Smooth muscle cell (in vitro differentiated cells): ENCODE measurements at regions not wholly inside any gene's neighbourhood (a gene's known extent, or its start where the extent isn't known, plus 50 kb on each side); places are given as distances from the start of the nearest gene placed in this dataset.

Experiments used
- DNase-seq: peaks from one replicate; lab custom pipeline; 2025; ENCODE audit not compliant: unreplicated experiment; lab: John Stamatoyannopoulos, UW
- H2AFZ ChIP-seq: fragments of 200-600 bp; sonication (generic); 2 replicates; pipeline ENCODE4 v1.6.0; 2016; ENCODE audit warnings: antibody characterized with exemption, low read depth, mild to moderate bottlenecking
- H3F3A ChIP-seq: fragments of 200-600 bp; sonication (generic); 2 replicates; pipeline ENCODE4 v1.6.0; 2017; ENCODE audit warnings: antibody characterized with exemption, low read depth
- H3K27ac ChIP-seq: fragments of 200-600 bp; sonication (generic); 2 replicates; pipeline ENCODE4 v1.5.1; 2016; ENCODE audit warnings: low read depth, mild to moderate bottlenecking
- H3K27me3 ChIP-seq: fragments of 200-600 bp; sonication (generic); 2 replicates; pipeline ENCODE4 v1.6.1; 2016; ENCODE audit warnings: low read depth, mild to moderate bottlenecking
- H3K36me3 ChIP-seq: fragments of 200-600 bp; sonication (generic); 2 replicates; pipeline ENCODE4 v1.5.1; 2016; ENCODE audit warnings: low read depth
- H3K4me1 ChIP-seq: fragments of 200-600 bp; sonication (generic); 2 replicates; pipeline ENCODE4 v1.5.1; 2016; ENCODE audit warnings: low read depth
- H3K4me2 ChIP-seq: fragments of 200-600 bp; sonication (generic); 2 replicates; pipeline ENCODE4 v1.6.0; 2016; ENCODE audit warnings: mild to moderate bottlenecking
- H3K4me3 ChIP-seq: fragments of 200-600 bp; sonication (generic); 2 replicates; pipeline ENCODE4 v1.5.1; 2016; ENCODE audit warnings: mild to moderate bottlenecking
- H3K79me2 ChIP-seq: fragments of 200-600 bp; sonication (generic); 2 replicates; pipeline ENCODE4 v1.6.0; 2016; ENCODE audit warnings: low read depth, mild to moderate bottlenecking
- H3K9ac ChIP-seq: fragments of 200-600 bp; sonication (generic); 2 replicates; pipeline ENCODE4 v1.6.0; 2016; ENCODE audit warnings: low read depth
- H3K9me3 ChIP-seq: fragments of 200-600 bp; sonication (generic); replicated peaks from 2 replicates; pipeline ENCODE4 v1.5.1; 2016; ENCODE audit warnings: low read depth
- H4K20me1 ChIP-seq: fragments of 200-600 bp; sonication (generic); 2 replicates; pipeline ENCODE4 v1.6.0; 2016; ENCODE audit warnings: low read depth
- CTCF ChIP-seq: fragments of 200-600 bp; sonication (generic); IDR thresholded peaks from 2 replicates; pipeline ENCODE4 v1.5.1; 2017; ENCODE audit warnings: borderline replicate concordance, mild to moderate bottlenecking, antibody characterized with exemption; ENCODE audit not compliant: insufficient read depth, poor library complexity, severe bottlenecking
- WGBS: methylation state at CpG from one replicate; pipeline ENCODE4 v1.1.7; 2016; ENCODE audit warnings: low lambda C conversion rate; 5-methylcytosine and 5-hydroxymethylcytosine counted together

DNA sequence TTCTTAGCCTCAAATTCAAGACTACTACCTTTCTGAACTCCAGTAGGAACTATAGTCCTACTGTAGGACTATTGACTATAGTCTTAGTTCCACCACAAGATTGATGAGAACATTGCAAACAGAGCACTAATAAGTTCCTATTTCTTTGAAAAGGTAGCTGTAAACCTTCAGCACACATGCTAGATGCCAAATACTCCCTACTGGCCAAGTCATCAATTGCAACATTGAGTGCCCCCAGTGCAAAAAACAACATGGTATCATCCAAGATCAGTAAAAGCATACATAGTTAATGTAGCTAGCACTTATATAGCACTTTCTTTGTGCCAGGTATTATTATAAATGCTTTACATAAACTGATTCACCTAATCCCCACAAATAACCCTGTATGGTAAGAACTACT, 99.8 kb downstream of the MRPL39 start:
- DNase-seq: no peak

DNA sequence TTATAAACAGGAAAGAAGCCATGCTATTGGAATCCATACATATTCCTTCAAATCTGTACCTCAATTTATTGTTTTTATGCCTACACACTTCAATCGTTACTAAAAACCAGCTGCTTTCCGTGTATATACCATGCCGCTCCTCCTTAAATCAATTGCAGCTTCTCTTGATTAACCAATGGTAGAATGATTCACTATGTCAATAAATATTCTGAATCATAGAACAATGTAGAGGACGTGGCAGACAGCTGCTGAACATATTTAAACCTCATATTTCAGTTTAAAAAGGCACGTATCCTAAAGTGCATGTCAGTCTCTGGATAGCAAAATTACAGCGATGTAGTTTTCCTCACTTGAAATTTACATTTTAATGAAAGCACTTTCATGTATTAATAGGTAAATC, 100.4 kb downstream of the MRPL39 start:
- Histone ChIP-seq H3K79me2 (no peaks in the 10 kb centered on the region), H4K20me1 (no peaks in the 10 kb centered on the region), H3K4me2 (no peak overlapping the region), H3F3A (no peaks in the 10 kb centered on the region), H3K36me3 (no peaks in the 10 kb centered on the region), H3K4me3 (no peak overlapping the region), H3K9ac (no peak overlapping the region), H3K27me3 (no peaks in the 10 kb centered on the region), H3K4me1 (no peaks in the 10 kb centered on the region), H3K9me3 (no peaks in the 10 kb centered on the region), H2AFZ (no peak overlapping the region), H3K27ac (no peak overlapping the region)
- 88% methylated on average over 6 of the region's 6 CpGs for WGBS
- no peak for DNase-seq
- TF ChIP-seq CTCF: no peak

More for the DNA sequence above, 99.8 kb downstream of the MRPL39 start:
- no peak overlapping the region for H3K9ac ChIP-seq
- no peaks in the 10 kb centered on the region for H3K36me3 ChIP-seq
- H3K4me1 ChIP-seq: no peaks in the 10 kb centered on the region
- no peak overlapping the region for H3K4me2 ChIP-seq
- no peaks in the 10 kb centered on the region for H3K27me3 ChIP-seq
- no peak overlapping the region for H2AFZ ChIP-seq
- no peaks in the 10 kb centered on the region for H4K20me1 ChIP-seq
- TF ChIP-seq CTCF: no peak
- H3K27ac ChIP-seq: no peak overlapping the region
- no peak overlapping the region for H3K4me3 ChIP-seq
- H3K9me3 ChIP-seq: no peaks in the 10 kb centered on the region
- no peaks in the 10 kb centered on the region for H3K79me2 ChIP-seq
- H3F3A ChIP-seq: no peaks in the 10 kb centered on the region

DNA sequence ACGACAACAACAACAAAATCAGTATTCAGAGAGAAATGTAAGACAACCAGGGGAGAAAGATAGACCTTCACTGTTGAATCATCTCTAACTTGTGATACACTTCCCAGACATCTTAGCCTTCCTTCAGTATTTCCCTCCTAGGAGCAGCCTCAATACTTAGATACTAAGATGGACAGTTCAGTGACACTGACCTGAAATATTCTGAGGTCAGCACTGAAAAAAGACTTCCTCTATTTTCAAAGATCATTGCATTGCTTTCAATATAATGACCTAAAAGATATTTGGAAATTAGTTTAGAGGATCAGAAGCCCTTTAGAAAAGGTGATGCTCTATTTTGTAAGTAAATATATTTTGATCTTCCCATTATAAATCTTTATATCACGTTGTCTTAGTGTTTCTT, 101.0 kb downstream of the MRPL39 start:
- Histone ChIP-seq H3F3A (no peaks in the 10 kb centered on the region), H3K4me1 (no peaks in the 10 kb centered on the region), H3K79me2 (no peaks in the 10 kb centered on the region), H3K4me3 (no peak overlapping the region), H4K20me1 (no peaks in the 10 kb centered on the region), H3K9me3 (no peaks in the 10 kb centered on the region), H3K27me3 (no peaks in the 10 kb centered on the region), H3K27ac (no peak overlapping the region), H3K4me2 (no peak overlapping the region), H3K36me3 (no peaks in the 10 kb centered on the region), H2AFZ (no peak overlapping the region), H3K9ac (no peak overlapping the region)
- TF ChIP-seq CTCF: no peak
- no peak for DNase-seq
- 92% methylated on average over 2 of the region's 2 CpGs for WGBS

DNA sequence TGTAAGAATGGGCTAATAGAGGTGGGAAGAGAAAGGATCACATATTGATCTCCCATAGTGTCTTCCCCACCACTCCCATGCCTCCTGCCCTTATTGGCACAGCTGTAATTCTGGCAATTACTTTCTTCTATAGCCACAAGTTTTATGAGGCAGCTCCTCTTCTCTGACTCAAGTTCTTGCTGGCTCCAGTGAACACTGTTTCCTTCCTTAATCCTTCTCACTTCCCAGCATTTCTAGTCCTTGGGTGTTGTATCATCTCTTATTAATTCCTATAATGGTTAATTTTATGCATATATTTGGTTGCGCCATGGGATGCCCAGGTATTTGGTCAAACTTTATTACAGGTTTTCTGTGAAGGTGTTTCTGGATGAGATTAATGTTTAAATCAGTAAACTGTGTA, 103.3 kb downstream of the MRPL39 start:
- Histone ChIP-seq H3K79me2 (no peaks in the 10 kb centered on the region), H3K27me3 (no peaks in the 10 kb centered on the region), H2AFZ (no peak overlapping the region), H3K4me3 (no peak overlapping the region), H3F3A (no peaks in the 10 kb centered on the region), H3K9me3 (no peaks in the 10 kb centered on the region), H3K4me2 (no peak overlapping the region), H3K9ac (no peak overlapping the region), H3K36me3 (no peaks in the 10 kb centered on the region), H4K20me1 (no peaks in the 10 kb centered on the region), H3K4me1 (no peaks in the 10 kb centered on the region), H3K27ac (no peak overlapping the region)
- no peak for TF ChIP-seq CTCF
- no peak for DNase-seq
- WGBS: 97% methylated on average over 1 of the region's 1 CpG
